ENCODE measurements at regions not wholly inside any gene's neighbourhood (a gene's known extent, or its start where the extent isn't known, plus 50 kb on each side); places are given as distances from the start of the nearest gene placed in this dataset.

DNA sequence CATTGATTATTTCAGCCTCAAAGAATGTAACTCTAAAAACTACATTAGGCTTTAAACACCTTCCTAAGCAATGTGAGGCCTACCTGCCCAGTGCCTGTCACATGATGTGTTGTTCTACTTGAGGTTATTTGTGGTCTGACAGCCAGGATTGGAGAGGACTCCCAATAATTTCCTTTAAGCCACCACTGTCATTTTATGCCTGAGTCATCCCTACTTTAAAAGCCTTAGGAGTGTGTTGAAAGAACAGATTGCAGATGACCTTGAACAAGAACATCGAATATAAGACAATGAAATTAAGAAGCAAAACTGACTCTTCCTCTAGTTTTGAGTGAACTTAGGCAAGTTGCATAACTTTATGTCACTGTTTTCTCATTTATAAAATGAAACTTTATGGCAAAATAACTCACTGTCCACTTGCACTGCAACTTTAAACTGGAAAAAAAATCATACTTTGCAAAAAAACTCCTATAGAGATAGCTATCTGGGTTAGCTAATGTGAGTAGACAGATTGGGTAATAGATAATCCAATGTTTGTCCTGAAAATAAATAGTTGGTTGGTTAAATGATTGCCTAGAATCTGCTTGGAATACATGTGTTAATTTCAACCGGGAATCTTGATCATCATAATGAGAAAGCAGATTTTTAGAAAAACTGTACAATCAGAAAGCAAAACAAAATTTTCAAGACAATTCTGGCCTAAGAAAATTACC lies 361.2 kb downstream of the SUCLA2 start:
- Histone ChIP-seq H2BK20ac (ENCODE audit: low read depth, low read length, poor library complexity, severe bottlenecking) (no peak overlapping the region), H4K20me1 (ENCODE audit: control insufficient read depth, insufficient read depth, insufficient read length) (no peaks in the 10 kb centered on the region), H3K27ac (ENCODE audit: insufficient read length, low read depth, low read length) (no peak overlapping the region), H3K9me3 (ENCODE audit: control insufficient read depth, low read depth, low read length) (no peaks in the 10 kb centered on the region), H3K14ac (ENCODE audit: insufficient read depth, low read length) (no peak overlapping the region), H3K23me2 (ENCODE audit: insufficient read length, low read depth, low read length, poor library complexity, severe bottlenecking) (no peaks in the 10 kb centered on the region), H2BK12ac (ENCODE audit: insufficient read length, low read depth, low read length) (no peak overlapping the region), H3K56ac (ENCODE audit: insufficient read length, low read depth, low read length) (no peak overlapping the region), H3K79me2 (ENCODE audit: insufficient read depth, low read length) (no peaks in the 10 kb centered on the region), H3K79me1 (ENCODE audit: insufficient read depth, low read depth, low read length, poor library complexity, severe bottlenecking) (no peaks in the 10 kb centered on the region), H3K4ac (ENCODE audit: low read depth, low read length) (no peak overlapping the region), H2BK5ac (ENCODE audit: insufficient read length, low read length) (no peak overlapping the region), H2BK15ac (ENCODE audit: low read depth, low read length) (no peak overlapping the region), H3K4me1 (ENCODE audit: insufficient read depth, low read length) (no peaks in the 10 kb centered on the region), H4K8ac (replicated peaks; ENCODE audit: insufficient read length, low read depth, low read length) (no peak overlapping the region), H3K23ac (ENCODE audit: insufficient read length, low read depth, low read length) (no peak overlapping the region), H3K18ac (ENCODE audit: insufficient read length, low read depth, low read length) (no peak overlapping the region), H3T11ph (ENCODE audit: low read length) (no peak overlapping the region), H2AFZ (ENCODE audit: low read length) (no peak overlapping the region), H4K5ac (ENCODE audit: insufficient read length, low read depth, low read length) (no peak overlapping the region), H3K9ac (ENCODE audit: extremely low read depth, insufficient read length, low read length) (no peak overlapping the region), H3K27me3 (ENCODE audit: insufficient read depth, low read length) (no peaks in the 10 kb centered on the region), H2BK120ac (ENCODE audit: low read depth, low read length, poor library complexity, severe bottlenecking) (no peak overlapping the region), H3K4me2 (ENCODE audit: insufficient read depth, insufficient read length, low read length) (no peak overlapping the region), H2AK5ac (ENCODE audit: insufficient read length, low read length) (no peak overlapping the region), H4K91ac (ENCODE audit: insufficient read length, low read depth, low read length) (no peak overlapping the region)
- Mint-ChIP-seq H3K27me3 (ENCODE audit: low read depth) (peaks cover 1% of the 10 kb centered on the region; the same call in 1 of the 2 replicates), H3K9me3 (peaks cover 19 to 20% of the 10 kb centered on the region in 2 experiments), H3K4me3 (no peak overlapping the region), H3K36me3 (ENCODE audit: insufficient read depth in 1 of 3, low read depth in 3 of 3) (peaks cover 6 to 17% (median 10%) of the 10 kb centered on the region in 3 experiments; a peak in 5 of 7 replicates), H3K27ac (no peak overlapping the region), H3K4me1 (no peaks in the 10 kb centered on the region)
- no peak for TF ChIP-seq CTCF (conservative IDR thresholded peaks at IDR 0.05)
- no CpG with 5 or more reads among the region's 2 CpGs for WGBS (ENCODE audit: extremely low coverage, insufficient read length, low lambda C conversion rate)
- no peak for DNase-seq

Measured in H9 (cell line).